Lung (tissue), 11 donors: ENCODE measurements at regions not wholly inside any gene's neighbourhood (a gene's known extent, or its start where the extent isn't known, plus 50 kb on each side); places are given as distances from the start of the nearest gene placed in this dataset.
A peak's percentile ranks its signal among the peaks of the same experiment; 100 is the strongest.

Experiments
- ATAC-seq: fragments of 200-7000 bp; cut with Tn5 transposase; one replicate; pipeline ENCODE4 v1.9.1; 2020; ENCODE audit warnings: moderate number of reproducible peaks; ENCODE audit not compliant: insufficient read depth, low FRiP score
- DNase-seq, 3 donors: peaks; one replicate each; pipeline ENCODE4 v3.0.0-alpha.2; 2013 to 2017
- H3K27ac ChIP-seq, 2 donors: one replicate each; pipeline ENCODE4 v1.5.1; 2013; ENCODE audit warnings: mild to moderate bottlenecking in 2 of 2, moderate library complexity in 2 of 2, control low read depth in 1 of 2, inconsistent platforms in 1 of 2, low read depth in 1 of 2, low read length in 1 of 2
- H3K27me3 ChIP-seq, 3 donors: one replicate each; pipeline ENCODE4 v1.5.1; 2013; ENCODE audit warnings: low read length in 2 of 3; ENCODE audit not compliant: control insufficient read depth in 3 of 3, insufficient read depth in 3 of 3
- H3K36me3 ChIP-seq, 4 donors: one replicate each; pipeline ENCODE4 v1.5.1; 2013; ENCODE audit warnings: low read length in 4 of 4, mild to moderate bottlenecking in 1 of 4, moderate library complexity in 1 of 4; ENCODE audit not compliant: control insufficient read depth in 4 of 4, insufficient read depth in 4 of 4
- H3K4me1 ChIP-seq, 5 donors: one replicate each; pipeline ENCODE4 v1.5.1; 2013; ENCODE audit warnings: low read length in 5 of 5, mild to moderate bottlenecking in 2 of 5, moderate library complexity in 1 of 5; ENCODE audit not compliant: control insufficient read depth in 5 of 5, insufficient read depth in 5 of 5
- H3K4me3 ChIP-seq: one replicate; pipeline ENCODE4 v1.5.1; 2013; ENCODE audit warnings: mild to moderate bottlenecking, control low read depth, moderate library complexity
- H3K9ac ChIP-seq, 2 donors: one replicate each; pipeline ENCODE4 v1.5.1; 2013; ENCODE audit warnings: low read length in 2 of 2, control low read depth in 1 of 2; ENCODE audit not compliant: insufficient read depth in 1 of 2
- H3K9me3 ChIP-seq, 4 donors: one replicate each; pipeline ENCODE4 v1.5.1; 2013; ENCODE audit warnings: low read length in 3 of 4, mild to moderate bottlenecking in 1 of 4, moderate library complexity in 1 of 4; ENCODE audit not compliant: control insufficient read depth in 4 of 4, insufficient read depth in 3 of 4
- WGBS, 2 donors: extraction: QIAGEN DNeasy Blood & Tissue Kit; methylation state at CpG; one replicate each; pipeline ENCODE4 v1.1.7; 2013; 5-methylcytosine and 5-hydroxymethylcytosine counted together
- TF ChIP-seq, protein P1 (sequence below): IDR thresholded peaks from 2 replicates; pipeline ENCODE4 v1.5.1; 2012; ENCODE audit warnings: mild to moderate bottlenecking; ENCODE audit errors: control extremely low read depth, extremely low read depth
- donor health status: control.
- donor health status: control.
- donor health status: Bipolar disorder and iron deficiency.
- donor health status: healthy.
- donor health status: DM: yes; HTN: yes; CAD: no.

DNA sequence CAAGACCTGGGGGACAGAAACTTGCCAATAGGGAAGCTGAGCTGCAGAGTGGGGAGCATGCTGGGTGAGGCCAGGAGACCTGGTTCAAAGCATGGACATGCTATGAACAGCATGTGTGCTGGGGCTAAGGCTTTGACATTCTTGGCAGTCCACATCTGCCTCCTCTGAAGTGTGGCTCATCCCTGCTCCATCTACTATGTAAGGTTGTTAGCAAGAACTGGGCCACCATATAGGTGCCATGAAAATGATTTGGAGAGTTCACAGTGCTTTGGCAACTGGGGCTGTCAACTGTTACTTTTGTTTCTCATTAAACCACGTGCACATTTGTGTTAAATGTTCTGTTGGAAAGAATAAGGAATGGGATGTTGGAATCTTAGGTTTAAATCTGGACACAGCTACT is 311.1 kb downstream of the CDC5L start:
- 62 to 69% methylated on average over 1 of the region's 1 CpG for WGBS, 2 donors
- Histone ChIP-seq H3K27ac (no peak overlapping the region), H3K36me3 (no peaks in the 10 kb centered on the region), H3K4me3 (no peak overlapping the region), H3K4me1 (no peaks in the 10 kb centered on the region), H3K27me3 (no peaks in the 10 kb centered on the region), H3K9ac (no peak overlapping the region), H3K9me3 (no peaks in the 10 kb centered on the region)
- no peak for DNase-seq
- TF ChIP-seq, protein P1, sequence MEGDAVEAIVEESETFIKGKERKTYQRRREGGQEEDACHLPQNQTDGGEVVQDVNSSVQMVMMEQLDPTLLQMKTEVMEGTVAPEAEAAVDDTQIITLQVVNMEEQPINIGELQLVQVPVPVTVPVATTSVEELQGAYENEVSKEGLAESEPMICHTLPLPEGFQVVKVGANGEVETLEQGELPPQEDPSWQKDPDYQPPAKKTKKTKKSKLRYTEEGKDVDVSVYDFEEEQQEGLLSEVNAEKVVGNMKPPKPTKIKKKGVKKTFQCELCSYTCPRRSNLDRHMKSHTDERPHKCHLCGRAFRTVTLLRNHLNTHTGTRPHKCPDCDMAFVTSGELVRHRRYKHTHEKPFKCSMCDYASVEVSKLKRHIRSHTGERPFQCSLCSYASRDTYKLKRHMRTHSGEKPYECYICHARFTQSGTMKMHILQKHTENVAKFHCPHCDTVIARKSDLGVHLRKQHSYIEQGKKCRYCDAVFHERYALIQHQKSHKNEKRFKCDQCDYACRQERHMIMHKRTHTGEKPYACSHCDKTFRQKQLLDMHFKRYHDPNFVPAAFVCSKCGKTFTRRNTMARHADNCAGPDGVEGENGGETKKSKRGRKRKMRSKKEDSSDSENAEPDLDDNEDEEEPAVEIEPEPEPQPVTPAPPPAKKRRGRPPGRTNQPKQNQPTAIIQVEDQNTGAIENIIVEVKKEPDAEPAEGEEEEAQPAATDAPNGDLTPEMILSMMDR: no peak
- no peak for ATAC-seq

DNA sequence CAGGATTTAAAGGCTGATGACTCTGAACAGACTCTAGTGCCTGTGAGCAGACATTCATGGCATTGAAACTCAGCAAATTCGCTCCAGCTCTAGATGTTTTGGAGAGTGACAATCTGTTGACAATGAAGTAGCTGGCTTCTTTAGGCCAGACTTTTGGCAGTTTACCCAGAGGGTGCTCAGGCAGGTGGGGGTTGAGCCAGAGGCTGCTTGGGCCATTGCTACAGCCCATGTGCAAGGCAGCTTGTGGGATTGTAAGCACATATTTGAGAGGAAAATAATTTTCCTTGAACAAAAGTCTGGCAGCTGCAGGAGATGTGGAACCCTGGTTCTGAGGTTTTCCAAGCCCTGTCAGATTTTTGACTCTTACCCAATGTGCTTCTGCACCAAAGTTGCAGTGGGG is 311.6 kb downstream of the CDC5L start:
- TF ChIP-seq, protein P1: no peak
- Histone ChIP-seq H3K27ac (no peak overlapping the region), H3K27me3 (no peaks in the 10 kb centered on the region), H3K4me3 (no peak overlapping the region), H3K36me3 (no peaks in the 10 kb centered on the region), H3K4me1 (no peaks in the 10 kb centered on the region), H3K9ac (no peak overlapping the region), H3K9me3 (no peaks in the 10 kb centered on the region)
- peak in 1 of 3 donors; percentile 29 for DNase-seq
- no peak for ATAC-seq
- WGBS, 2 donors: 77 to 94% methylated on average over 1 of the region's 1 CpG

DNA sequence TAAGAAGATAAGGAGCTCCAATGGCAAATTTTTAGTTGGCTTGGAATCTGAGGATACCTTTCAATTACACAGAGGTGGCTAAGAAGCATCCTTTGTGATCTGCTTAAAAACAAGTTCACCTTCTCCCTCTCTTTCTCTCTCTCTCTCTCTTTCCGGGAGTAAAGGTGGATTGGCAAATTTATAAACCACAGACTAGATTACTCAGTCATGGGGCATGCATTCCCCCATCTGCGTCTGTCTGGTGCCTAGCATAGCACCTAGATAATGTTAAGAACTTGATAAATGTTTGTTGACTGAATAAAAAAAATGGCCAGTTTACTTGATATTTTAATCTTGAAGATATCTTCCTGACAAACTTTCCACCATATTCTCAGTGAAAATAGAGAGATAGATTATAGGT is 312.3 kb downstream of the CDC5L start:
- WGBS, 2 donors: 72 to 93% methylated on average over 2 of the region's 2 CpGs
- DNase-seq (no peak), ATAC-seq (no peak)
- no peak overlapping the region for H3K4me3 ChIP-seq
- H3K4me1 ChIP-seq: no peaks in the 10 kb centered on the region
- H3K27ac ChIP-seq: no peak overlapping the region
- TF ChIP-seq, protein P1: no peak
- H3K27me3 ChIP-seq: no peaks in the 10 kb centered on the region
- H3K9me3 ChIP-seq: no peaks in the 10 kb centered on the region
- H3K9ac ChIP-seq: no peak overlapping the region
- no peaks in the 10 kb centered on the region for H3K36me3 ChIP-seq

- Histone ChIP-seq H3K27me3 (no peaks in the 10 kb centered on the region), H3K27ac (no peak overlapping the region), H3K9ac (no peak overlapping the region), H3K4me3 (no peak overlapping the region), H3K4me1 (no peaks in the 10 kb centered on the region), H3K9me3 (no peaks in the 10 kb centered on the region), H3K36me3 (no peaks in the 10 kb centered on the region)
- no peak for DNase-seq
- 90 to 94% methylated on average over 5 of the region's 5 CpGs for WGBS, 2 donors
- TF ChIP-seq, protein P1: no peak
- no peak for ATAC-seq
These were observed 312.9 kb downstream of the CDC5L start for GRCh38 chr6:44700422-44700821.
